HG03045 (cell line): ENCODE measurements at regions not wholly inside any gene's neighbourhood (a gene's known extent, or its start where the extent isn't known, plus 50 kb on each side); places are given as distances from the start of the nearest gene placed in this dataset.

Source experiments
- ATAC-seq: cut with Tn5 transposase; IDR thresholded peaks from one replicate; pipeline ENCODE4 v1.9.1; 2021; ENCODE audit warnings: mild to moderate bottlenecking, moderate library complexity; ENCODE audit not compliant: unreplicated experiment

DNA sequence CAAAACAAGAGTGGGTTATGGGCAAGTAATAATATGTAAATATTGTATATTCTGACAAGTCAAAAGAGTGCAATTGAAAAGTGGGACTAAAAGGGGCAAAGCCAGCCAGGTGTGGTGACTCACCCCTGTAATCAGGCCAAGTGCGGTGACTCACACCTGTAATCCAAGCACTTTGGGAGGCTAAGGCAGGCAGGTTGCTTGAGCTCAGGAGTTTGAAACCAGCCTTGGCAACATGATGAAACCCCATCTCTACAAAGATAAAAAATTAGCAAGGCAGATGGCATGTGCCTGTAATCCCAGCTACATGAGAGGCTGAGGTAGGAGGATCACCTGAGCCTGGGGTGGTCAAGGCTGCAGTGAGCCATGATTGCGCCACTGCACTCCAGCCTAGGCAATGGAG lies 304.0 kb downstream of the HHIPL2 start:
- no peak for ATAC-seq

DNA sequence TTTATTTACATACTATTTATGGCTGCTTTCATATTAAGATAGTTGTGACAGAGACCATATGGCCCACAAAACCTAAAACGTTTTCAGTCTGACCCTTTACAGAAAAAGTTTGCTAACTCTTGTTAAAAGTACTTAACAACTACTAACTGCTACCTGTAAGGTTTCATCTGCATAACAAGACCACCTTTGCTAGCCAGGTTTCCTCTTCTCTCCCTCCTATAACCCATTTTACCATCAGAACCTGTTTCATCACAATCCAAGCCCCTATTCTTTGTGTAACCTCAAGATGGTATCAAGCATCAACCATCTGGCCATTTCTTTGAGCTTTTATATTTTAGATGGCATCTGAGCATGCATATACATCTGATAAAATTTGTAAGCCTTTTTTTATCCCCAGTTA lies 305.4 kb downstream of the HHIPL2 start:
- no peak for ATAC-seq

DNA sequence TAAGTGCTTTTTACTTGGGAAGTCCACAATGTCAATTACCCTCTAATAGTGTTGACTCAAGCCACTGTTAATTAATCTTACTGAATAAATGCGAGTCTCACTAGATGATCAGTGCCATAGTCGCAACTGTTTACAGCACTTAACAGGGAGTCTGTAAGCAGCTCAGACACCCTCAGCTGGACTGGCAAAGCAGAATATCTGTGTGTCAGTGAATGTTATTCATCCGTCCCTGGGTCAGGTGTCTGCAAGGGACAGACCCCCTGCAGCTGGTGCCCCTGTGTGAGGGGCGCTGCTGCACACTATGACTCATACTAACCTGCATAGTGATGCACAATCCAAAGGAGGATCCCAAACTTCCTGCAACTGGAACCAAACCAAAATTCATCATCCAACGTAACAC lies 306.5 kb downstream of the HHIPL2 start:
- no peak for ATAC-seq

DNA sequence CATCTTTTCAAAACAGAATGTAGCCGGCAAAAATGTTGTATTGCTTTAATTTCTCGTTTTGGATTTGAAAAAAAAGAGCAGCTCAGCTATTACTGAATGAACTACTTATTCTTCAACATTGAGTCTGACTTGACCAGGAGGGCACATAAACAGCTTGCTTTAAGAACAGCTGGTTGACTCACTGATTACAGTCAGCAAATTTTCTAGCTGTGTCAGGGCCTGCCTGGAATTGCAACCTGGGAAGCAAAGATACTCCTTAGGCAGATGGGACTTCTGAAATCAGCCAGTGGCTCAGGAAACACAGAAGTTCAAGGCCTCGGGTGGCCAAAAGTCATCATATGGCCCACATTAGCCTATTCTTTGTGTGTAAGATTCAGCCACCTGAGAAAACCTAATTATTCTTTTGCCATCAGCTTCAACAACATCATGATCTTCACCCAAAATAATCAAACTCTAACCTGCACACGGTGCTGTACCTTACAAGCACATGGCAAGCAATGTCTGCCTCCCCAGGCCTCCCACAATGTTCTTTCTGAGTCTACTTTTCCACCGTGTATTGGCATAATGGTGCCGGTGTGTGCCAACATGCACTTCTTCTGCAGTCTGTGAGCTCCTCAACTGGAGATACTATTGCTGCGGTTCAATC lies 307.2 kb downstream of the HHIPL2 start:
- no peak for ATAC-seq

DNA sequence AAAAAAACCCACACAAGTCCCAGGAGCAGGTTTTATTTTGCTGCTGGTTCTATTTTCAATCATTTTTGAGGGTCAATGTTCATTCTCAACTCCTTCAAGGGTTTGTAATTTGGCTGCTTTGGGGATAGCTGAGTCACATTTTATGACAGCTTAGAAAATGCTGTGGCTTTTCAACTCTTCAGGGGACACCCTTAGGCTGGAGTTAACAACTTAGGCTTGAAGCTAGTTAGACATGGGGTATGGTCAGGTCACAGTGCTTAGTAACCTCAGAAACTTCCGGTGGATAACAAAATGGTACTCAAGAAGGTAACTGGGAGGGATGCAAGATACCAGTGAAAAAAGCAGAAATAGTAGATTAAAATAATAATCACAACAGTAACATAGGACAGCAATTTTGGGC lies 308.8 kb downstream of the HHIPL2 start:
- ATAC-seq, result no peak

DNA sequence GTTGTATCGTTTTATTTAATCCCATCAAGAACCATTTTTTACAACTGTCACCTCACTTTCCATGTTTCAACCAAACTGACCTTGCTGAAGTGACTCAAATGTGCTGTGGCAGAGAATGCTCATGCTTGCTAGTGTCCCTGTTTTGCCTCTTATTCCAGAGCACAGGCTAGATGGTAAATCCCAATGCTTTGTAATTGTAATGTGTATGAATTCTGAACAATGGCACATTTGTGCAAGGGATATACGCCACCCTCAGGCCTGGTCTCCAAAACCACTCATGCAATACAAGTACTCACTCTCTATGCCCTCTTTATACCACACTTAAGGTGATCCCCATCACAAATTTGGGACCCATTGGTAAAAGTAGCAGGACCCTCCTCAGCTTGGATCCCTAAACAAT lies 313.6 kb downstream of the HHIPL2 start:
- ATAC-seq, result no peak

DNA sequence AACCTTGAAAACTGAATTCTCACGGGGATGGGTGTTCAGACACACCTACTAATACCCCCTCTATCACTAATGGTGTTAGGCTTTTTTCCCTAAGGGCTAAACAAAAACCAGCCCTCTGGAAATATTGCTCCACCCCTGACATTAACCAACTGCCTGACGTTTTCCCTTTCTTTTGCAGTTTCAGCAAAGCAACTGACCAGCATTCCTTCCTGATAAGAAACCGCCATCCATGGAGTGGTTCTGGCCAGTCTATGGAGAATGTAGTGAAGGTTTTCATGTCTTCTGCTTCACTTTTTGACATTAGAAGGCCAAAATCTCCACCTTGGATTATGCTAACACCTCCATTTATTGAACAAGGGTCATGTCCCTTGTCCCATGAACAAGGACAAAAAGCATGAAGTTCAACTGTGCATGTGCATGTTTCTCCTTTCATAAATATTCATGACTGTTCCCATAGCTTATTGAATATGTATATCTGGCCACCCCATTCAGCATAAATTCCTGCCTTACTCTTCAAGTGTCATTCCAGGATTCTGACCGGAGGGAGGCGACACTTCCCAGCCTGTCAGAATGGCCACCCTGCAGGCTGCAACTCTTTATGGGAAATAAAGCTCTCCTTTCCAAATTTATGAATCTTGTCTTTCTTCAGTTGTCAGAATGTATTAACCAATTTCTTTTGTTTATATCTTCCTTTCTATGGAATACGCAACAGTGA lies 314.3 kb downstream of the HHIPL2 start:
- ATAC-seq, result no peak

DNA sequence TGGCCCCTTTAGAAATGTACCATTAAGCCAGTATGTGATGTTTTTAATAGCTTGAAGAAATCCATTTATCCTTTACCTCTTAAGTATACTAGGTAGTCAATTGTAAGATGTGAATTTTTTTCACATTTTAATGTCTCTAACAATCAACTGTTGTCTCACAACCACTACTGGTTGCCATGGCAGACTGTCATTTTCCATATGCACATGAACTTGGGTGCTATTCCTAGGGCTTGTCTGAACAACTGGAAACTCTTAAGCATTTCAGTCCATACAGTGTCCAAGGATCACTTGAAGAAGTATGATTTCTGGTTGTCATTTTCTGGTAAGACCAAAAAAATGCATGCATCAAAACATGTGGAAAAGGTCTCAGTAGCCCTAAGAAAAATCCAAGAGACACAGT lies 315.1 kb downstream of the HHIPL2 start:
- no peak for ATAC-seq

DNA sequence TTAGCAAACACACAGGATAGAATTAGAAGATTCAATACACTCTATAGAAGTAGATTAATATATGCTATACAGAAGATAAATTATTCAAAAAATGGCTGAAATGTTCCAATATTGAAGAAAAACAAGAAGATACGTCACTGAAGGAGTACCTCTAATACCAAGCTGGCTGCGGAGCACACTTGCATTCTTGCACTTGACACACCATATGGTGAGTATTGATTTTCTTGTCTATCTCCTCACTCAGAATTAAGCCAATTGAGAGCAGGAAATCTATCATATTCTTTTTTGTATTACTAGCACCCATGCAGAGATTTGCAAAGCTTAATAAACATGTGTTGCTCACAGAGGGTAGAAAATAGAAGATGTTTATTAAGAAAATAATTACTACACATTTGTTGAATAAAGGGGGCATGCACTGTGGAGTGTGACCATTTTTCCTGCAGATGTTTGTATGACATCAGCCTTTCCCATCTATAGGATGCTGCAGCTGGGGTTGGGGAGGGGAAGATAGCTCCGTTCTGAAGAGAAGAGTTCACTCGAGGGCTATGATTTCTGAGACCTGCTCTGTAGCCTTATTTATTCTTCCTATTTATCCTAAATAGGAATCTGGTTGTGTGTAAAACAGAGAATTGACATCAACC lies 318.1 kb downstream of the HHIPL2 start:
- no peak for ATAC-seq

DNA sequence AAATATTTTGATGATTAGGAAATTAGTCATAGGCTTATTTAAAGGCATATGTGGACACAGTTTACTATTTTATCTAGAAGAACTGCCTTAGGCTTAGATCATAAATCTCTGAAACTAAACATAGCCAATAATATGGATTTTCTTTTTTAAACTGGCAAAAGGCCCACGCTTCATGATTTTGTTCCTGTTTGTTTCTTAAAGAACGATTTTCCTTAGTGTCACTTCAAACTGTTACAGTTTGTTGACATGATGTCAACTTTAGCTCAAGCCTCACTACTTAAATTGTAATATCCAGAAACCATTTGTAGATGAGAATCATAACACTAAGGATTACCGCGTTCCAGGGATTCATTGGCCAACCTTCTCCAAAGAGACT lies 322.6 kb downstream of the HHIPL2 start:
- ATAC-seq, result no peak

DNA sequence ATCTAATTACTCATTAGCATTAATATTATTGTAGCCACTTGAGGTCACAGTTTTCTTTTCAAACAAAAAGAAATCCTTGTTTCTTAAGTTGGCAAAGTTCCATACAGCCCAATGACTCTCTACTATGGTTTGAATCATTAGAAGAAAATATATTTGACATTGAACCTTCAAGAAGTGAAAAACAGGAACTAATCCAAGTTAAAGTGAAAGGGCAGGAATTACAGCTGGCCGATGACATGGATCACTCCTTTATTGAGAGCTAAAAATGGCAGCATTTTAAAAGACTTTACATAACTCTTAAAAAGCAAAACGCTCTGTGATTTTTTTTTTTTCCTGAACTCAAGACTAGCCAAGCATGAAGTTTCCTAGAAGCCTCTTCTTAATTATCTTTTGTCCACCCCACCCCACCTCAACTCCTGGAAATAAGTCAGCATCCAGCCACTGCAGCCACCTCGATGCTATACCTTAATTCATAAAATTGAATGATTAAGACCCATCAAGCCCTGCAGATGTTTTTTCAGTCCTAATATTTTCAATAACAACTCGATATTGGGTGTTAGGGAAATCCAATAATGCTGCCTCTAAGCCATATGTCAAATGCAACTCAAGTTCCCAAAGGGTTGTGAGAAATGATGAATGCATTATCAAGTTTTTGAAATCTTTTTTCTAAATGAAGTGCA lies 323.1 kb downstream of the HHIPL2 start:
- ATAC-seq, result no peak

DNA sequence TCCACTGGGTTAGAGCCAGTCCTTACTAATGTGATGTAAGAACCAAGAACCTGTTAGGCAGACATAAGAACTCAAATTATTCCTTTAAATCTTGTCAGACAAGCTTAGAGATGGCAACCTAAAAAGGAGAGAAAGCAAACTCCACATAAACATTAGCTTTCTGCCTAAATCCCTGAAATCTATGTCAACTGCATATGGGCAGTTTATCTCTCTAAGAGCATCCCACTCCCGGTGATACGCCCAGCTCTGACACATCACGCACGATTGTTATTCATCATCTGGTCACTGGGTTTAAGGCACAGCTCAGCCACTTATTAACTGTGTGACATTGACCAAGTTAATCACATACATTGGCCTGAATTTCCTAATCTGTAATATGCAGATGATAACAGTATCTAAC lies 323.7 kb downstream of the HHIPL2 start:
- no peak for ATAC-seq

DNA sequence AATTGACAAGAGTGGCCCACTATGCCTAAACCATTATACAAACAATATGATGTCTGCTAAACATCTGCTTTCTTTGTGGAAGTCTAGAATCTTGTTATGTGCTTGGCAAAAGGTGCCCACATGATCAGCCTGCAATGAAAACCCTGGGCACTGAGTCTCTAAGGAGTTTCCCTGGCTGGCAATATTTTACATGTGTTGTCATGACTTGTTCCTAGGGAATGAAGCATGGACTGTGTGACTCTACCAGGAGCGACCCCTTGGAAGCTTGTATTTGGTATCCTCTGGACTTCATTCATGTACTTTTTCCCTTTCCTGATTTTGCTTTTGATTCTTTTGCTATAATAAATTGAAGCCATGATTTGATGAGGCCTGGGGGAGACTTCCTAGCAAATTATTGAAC lies 324.9 kb downstream of the HHIPL2 start:
- ATAC-seq, result no peak

DNA sequence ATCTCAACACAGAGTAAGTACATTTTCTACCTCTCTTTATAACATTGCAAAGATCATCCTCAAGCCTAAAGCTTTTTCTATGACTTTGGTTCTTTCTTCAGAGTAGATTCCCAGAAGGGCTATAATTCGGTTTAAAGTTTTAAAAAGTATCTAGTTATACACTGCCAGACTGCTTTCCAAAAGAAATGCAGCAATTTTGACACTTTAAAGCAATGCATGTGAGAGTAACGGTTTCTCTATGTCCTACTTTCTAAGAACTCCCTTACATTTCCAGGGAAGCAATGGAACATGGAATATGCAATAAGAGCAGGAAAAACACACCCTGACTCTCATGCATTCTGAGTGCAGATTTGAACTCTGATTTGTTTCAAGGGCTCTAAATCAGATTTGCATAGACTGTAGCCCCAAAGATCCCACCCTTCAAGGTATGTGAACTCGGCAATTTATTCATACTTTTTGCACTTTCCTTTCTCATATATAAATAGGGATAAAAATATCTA lies 331.6 kb downstream of the HHIPL2 start:
- ATAC-seq, result no peak

DNA sequence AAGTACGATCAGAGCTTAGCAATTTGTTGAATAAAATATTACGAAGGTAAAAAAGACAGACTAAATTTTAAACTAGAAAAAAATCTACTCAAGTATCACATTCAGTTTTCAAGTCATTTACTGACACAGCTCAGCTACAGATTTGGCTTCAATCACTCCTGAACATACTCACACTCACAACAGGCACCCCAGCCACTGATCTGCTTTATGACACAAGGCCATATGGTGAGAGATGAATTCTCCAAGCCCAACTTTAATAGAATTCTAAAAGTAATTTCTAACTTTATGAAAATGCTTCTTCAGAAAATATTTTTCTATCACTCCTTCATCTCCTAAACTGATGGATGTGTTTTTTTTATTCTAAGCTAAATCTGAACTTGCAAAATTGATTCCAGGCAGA lies 337.1 kb downstream of the HHIPL2 start:
- no peak for ATAC-seq

DNA sequence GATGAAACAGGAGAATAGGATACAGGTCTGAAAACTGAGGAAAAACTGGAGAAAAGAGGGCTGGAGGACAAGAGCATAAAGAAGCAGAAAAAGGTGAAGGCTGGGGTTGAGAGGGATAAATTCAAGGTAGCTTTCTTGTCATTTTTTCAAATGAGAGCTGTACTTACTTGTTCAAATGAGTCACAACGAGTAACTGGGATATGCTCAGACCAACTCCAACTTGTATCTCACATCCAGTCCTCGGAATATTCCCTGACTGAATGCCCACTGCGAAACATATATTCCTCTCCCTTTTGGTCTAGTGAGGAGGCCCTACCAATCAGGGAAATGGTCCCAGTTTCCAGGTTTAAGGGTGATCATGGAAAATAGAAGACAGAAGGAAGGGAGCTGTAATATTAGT lies 343.4 kb downstream of the HHIPL2 start:
- no peak for ATAC-seq

DNA sequence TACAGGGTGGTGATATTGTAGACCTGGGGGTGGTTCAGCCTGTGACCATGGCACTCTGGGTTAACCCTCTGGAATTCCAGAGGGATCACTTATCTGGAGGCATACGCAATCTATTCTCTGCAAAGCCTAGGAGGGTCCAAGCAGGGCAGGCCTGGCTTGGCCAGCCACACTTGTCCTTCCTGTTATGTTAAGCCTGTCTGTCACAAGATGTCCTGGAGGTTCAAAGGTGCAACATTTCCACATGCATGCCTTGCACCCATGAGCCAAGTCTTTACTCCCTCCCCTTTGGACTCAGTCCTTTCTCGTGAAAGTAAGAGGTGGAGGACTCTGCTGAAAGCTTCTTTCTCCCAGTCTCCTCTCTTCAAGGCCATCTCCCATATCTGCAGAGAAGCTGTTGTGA lies 345.1 kb downstream of the HHIPL2 start:
- ATAC-seq, result no peak

DNA sequence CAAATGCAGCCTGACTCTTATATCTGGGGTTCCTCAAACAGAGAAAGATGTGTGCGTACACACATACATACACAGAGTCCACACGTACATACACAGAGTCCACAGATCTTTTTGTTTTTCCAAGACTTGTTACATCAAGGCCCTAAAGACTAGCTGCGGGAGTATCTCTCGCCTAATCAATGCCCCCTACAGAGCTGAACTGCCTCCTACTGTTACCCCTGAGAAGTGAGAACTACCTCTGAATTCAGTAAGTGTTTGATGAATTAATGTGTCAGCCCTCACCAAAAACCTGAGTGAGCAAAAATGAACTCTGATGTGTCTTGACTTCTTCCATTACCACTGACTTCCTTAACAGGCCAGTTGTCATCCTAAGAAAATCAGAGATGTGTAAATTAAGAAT lies 351.2 kb downstream of the HHIPL2 start:
- ATAC-seq, result no peak

DNA sequence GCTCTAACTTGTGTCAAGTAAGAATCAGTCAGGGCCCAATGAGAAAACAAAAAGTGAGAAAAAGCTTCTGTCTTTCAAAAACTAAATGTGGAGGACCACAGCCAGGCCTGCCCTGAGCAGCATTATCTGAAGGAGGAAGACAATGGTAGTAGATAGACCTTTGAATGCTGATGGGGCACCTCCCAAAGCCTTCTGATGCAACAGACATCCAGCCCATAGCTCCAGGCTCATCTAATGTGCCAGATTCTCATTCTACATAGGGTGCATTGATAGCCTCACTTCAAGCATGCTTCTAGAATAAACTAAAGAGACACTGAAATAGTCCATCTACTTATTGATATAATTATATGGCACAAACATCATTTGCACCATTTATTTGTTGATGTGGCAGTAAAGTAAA lies 351.6 kb downstream of the HHIPL2 start:
- ATAC-seq, result no peak

DNA sequence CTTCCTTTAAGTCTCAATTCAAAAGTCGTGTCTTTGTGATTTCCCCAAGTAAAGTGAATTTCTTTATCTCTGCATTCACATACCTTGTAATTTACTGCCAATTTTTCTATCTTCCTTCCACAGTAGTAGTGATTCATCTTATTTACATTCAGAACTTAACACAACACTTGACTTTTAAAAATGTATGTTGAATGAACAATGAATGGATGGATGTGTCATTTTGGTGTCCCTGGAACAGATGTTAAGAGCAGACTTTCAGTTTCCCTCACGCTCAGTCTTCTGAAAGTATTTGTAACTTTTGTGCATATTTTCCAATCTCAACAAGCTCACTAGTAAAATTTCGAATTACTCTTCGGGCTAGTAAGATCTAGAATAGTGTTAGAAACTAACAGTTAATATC lies 352.0 kb downstream of the HHIPL2 start:
- ATAC-seq, result no peak

DNA sequence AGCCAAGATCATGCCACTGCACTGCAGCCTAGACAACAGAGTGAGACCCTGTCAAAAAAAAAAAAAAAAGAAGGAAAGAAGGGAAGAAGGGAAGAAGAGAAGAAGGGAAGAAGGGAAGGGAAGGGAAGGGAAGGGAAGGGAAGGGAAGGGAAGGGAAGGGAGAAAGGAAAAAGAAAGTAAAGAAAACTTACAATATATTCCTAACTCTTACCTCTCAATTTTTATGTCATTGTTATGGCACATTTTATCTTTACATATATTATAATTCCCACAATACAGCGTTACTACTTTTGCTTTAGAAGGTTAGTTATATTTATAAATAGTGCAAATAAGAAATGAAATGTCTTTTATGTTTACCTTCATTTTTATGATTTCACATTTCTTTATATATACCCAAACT lies 358.7 kb downstream of the HHIPL2 start:
- no peak for ATAC-seq
